GM21360 (cell line): ENCODE measurements at regions not wholly inside any gene's neighbourhood (a gene's known extent, or its start where the extent isn't known, plus 50 kb on each side); places are given as distances from the start of the nearest gene placed in this dataset.

ENCODE experiments used
- ATAC-seq: cut with Tn5 transposase; IDR thresholded peaks from one replicate; pipeline ENCODE4 v1.9.1; 2021; ENCODE audit warnings: mild to moderate bottlenecking, moderate library complexity; ENCODE audit not compliant: unreplicated experiment

DNA sequence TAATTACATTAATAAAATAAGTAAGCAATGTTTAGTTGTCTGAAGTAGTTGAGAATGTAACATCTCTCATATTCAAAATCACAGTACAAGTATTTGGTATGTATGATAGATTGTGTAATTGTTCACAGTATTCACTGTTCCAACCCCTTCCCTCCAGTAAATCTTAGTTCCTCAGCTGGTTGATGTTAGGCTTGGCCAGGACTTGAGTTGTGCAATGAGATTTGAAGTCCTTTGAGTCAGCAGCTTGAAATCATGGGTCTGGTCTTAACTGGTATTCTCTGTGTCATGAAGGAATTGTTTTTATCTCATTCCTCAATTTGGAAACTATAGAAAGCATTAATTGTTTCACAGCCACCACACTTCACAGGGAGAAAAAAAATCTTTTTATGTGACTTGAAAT lies 477.1 kb downstream of the FSCB start:
- no peak for ATAC-seq

DNA sequence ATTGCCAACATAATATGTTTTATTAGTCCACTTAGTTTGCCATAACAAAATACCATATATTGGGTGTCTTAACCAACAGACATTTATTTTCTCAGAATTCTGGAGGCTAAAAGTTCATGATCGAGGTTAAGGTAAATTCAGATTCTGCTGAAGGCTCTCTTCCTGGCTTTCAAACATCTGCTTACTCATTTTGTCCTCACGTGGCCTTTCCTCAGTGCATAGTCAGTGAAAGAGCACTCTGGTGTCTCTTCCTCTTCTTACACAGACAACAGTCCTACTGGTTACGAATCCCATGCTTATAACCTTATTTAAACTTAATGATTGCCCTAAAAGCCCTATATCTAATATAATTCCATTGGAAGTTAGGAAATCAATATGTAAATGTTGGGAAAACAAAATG lies 479.7 kb downstream of the FSCB start:
- peak; percentile 93 for ATAC-seq

DNA sequence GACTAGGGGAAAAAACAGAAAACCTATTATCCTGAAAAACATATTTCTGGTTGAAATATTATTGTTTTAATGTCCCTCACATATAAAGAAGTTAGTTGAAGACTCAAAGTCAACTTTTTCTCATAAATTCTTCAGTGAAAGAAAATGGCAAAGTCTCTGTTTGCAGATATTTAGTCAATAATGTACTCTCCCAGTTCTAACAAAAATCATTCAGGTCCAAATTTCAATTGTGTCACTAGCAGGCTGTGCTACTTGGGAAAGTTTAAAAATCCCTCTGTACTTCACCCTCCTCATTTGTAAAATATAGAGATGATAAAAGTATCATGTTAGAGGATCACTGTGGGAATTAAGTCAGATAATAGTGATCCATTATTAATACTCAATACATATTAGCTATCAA lies 496.5 kb downstream of the FSCB start:
- ATAC-seq, result no peak

DNA sequence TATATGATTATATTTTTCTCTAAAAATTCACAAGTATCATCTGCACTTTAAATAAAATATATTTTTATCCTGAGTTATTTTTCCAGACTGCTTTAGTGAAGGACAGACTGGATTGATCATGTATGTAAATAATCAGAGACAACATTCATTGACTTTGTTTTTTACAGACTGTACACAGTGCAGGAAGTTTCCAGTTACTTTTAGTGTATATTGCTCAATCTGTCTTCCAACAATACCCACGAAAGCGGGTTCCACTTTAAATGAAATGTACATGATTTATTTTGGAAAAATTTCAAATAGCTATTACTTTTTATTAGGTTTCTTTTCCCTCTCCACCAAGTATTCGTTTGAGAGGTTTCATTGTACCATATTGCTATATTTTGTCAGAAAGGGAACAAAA lies 497.0 kb downstream of the FSCB start:
- ATAC-seq, result no peak

DNA sequence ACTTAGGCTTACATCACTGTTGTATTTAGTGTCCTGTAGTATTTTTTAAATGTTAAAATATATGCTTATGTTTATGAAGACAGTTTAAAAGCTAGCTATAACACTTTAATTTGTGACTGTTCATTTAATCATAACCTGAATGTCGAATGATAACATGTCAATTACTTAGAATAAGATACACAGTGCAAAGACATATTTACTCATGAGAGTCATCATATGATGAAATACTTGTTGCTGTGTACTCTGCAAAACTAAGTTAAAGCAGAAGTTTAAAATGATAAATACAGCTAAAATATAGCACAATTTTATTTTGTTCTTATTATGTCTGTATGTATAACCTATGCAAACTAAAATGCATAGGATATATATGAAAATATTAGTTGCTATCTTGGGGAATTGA lies 497.4 kb downstream of the FSCB start:
- ATAC-seq, result no peak

DNA sequence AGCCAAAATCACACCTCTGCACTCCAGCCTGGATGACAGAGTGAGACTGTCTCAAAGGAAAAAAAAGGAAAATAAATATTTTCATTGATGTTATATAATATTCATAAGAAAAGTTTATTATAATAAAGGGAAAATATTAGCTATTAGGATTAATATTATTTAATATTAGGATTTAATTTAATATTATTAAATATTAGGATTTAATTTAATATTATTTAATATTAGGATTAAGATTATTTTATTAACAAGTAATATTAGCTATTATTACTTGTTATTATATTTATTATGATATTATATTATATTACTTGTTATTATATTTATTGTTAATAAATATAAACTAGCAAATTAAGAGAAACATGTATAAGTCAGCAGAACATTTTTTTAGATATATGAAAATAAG lies 518.1 kb downstream of the FSCB start:
- no peak for ATAC-seq

DNA sequence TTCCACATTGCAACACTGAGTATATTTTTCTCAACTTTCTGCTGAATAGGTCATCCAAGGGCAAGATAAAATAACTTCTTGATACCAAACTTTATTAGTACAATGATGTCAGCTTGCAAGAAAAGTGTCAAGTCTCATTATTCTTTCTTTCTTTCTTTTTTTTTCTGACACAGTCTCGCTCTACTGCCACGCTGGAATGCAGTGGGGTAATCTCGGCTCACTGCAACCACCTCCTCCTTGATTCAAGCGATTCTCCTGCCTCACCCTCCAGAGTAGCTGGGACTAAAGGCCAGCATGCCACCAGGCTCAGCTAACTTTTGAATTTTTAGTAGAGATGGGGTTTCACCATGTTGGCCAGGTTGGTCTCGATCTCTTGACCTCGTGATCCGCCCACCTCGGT lies 523.4 kb downstream of the FSCB start:
- no peak for ATAC-seq

DNA sequence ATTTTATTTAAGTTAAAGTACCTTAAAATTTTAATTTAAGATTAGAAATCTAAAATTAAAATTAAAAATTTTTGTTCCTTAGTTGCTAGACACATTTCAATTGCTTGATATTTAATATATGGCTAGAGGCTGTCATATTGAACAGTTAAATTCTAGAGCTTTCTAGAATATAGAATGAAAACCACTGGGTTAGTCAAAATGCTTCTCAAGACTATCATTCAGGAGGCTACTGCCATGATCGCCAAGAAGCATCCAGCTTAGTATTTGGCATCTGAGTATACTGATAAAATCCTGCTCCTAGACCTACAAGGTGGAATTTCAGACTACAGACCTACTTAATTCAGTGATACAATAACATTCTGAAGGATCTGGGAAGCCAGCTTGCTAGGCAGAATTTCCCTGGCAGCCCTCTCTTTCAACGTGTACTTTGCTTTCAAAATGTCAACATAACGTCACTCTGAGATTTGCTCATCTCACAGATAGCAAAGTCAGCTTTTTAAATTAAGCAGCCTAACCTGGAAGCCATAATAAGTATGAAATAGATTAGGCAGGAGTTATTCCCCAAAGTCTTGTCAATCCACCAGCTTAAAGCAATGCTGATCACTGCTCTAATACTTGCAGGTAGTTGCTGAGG lies 525.8 kb downstream of the FSCB start:
- no peak for ATAC-seq

DNA sequence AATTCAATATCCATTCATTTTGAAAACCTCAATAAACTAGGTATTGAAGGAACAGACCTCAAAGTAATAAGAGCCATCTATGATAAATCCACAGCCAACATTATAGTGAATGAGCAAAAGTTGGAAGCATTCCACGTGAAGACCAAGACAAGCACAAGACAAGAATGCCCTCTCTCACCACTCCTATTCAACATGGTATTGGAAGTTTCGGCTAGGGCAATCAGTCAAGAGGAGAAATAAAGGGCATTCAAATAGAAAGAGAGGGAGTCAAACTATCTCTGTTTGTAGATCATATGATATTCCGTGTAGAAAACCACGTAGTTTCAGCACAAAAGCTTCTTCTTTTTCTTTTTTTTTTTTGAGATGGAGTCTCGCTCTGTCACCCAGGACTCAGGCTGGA lies 550.3 kb downstream of the FSCB start:
- ATAC-seq, result no peak

DNA sequence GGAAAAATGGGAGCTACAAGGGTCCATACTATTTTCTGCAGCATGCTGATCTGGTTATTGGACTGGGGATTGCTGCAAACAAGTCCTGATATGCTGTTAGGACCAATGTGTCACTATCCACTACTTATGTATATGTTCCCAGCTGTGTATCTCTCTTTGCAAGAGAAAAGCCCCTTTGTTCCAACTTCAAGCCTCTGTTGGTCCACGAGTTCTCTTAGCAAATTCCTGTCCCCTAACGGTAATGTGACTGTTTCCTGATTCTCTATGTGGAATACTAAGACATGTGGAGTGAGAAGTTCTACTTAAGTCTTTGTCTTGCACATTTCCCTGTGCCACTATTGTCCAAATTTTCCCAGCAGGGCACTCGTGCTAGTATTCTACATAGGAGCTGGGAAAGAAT lies 557.7 kb downstream of the FSCB start:
- no peak for ATAC-seq

DNA sequence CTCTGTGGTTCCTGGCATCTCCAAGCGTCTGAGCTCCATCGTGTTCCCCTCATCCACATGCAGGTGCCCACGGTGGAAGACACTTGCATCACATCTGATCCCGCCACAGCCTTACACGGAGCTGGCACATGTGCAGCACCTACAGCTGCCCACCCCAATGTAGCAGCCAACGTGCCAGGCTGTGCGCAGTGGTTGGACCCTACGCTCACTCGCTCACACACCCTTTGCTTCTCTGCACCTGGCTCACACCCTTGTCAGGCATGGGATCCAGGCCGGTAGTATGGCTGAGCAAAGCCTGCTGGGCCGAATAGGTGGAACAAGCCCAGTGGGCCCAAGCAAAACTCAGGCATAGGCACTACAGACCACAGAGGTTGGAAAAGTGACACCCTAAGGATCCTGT lies 567.2 kb downstream of the FSCB start:
- no peak for ATAC-seq

DNA sequence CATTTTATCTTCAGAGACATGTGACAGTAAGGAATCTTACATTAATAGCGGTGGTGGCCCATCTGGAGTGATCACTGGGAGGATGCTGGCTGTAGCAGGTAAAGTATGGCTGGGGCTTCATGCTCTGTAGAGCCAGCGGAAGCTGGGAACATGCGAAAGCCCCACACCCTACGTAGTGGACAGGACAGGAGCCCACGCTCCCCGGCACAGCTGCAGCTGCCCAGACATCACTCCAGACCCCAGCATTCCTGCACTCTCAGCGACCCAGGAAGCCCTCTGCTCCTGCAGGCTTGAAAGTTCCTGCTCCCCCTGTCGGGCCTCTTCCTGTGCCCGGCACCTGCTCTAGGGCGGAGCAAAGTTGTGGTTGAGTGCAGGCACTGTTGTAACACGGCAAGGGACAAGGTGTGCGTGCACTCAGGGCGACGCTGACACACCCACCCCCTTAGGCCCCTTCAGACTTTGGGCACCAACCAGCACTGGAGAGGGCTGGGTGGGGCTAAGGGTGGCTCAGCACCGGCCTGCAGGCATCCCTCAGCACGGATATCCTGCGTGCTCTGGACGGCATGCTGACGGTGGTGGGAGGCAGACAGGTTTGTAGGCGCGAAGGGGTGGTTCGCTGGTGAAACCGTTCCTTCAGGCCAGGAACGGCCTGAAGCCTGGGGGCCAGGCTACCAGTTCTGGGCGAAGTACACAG lies 568.3 kb downstream of the FSCB start:
- no peak for ATAC-seq

DNA sequence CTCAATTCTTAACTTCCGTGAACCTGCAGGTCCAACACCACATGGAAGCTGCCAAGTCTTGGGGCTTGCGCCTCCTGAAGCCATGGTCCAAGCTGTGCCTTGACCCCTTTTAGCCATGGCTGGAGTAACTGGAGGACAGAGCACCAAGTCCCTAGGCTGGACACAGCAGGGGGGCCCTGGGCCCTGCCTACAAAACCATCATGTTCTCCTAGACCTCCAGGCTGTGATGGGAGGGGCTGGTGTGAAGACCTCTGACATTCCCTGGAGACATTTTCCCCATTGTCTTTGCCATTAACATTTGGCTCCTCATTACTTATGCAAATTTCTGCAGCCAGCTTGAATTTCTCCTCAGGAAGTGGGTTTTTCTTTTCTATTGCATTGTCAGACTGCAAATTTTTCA lies 570.1 kb downstream of the FSCB start:
- ATAC-seq, result no peak

DNA sequence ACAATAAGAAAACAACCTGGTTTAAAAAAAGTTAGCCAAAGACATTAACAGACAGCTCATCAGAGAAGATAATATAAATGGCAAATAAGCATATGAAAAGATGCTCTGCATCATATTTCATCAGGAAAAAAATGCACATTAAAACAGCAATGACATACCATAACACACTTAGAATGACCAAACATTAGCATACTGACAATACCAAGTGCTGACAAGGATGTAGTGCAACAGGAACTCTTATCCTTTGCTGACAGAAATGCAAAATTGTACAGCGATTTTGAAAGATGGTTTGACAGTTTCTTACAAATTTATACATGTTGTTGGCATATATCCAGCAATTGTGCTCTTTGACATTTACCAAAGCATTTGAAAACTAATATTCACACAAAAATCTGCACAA lies 573.0 kb downstream of the FSCB start:
- no peak for ATAC-seq

DNA sequence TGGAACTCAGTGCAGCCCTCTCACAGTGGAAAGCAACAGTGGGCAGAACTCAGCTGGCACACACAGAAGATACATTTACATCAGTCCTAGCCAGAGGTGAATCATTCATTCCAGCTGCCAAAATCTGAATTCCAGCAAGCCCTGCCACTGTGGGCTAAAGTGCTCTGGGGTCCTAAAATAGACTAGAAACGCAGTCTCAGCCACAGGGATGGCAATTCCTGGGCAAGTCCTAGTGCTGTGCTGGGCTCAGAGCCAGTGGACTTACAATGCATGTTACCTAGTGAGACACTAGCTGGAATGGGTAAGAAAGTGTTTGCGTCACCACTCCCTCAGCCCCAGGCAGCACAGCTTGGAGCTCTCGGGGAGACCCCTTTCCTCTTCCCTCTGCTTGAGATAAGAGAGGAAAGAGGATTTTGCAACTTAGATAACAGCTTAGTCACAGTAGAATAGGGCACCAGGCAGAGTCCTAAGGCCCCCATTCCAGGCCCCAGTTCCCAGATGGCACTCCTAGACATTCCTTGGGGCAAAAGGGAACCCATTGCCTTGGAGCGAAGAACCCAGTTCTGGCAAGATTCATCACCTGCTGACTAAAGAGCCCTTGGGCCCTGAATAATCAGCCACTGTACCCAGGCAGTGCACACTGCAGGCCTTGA lies 592.9 kb downstream of the FSCB start:
- no peak for ATAC-seq

DNA sequence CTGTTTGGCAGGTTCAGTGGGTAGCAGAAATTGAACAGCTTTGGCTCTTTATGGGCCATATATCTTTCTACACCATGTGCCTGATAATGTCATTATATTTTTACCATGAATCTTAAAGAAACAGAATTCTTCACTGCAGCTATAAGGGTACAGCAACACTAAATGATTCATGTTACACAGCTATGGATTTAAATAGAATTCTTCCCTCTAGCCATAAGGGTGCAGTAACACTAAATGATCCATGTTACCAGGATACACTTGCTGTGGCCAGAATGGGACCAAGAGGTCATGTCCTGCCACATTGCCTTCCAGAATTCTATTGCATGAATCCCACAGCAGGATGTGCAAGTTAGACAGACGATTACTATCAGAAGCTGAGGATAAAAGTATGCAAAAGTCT lies 603.9 kb downstream of the FSCB start:
- no peak for ATAC-seq

DNA sequence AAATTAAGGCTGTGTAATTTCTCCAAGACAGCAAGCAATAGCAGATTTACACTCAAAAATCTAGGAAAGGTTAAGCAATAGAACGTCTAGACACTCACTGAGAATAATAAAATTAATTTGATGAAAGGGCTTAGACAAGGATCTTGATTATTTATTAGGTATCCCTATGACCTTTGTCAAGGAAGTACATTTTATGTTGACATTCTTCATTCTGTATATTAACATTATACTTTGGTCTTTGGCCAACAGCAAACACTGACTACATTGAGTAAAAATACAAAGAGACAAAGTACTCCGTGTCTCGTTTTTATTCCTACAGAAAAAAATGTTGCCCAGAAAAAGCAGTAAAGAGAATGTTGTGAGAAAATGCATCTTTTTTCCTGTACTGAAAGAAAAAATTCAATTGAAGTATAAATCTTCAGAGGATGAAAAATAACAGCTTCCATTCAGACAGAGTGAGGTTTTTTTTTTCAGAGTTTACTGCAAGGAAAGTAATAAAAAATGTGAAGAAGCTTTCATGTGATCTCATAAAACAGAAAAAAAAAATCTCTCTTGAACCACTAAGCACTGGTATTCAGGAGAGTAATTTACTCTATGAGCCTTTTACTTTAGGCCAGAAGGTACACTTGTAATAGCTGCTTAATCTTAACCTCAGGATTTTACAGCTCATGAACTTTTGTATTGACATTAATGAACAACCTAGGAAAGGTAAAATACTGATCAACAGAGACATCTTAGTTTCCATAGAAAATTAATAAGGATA lies 605.0 kb downstream of the FSCB start:
- ATAC-seq, result no peak

DNA sequence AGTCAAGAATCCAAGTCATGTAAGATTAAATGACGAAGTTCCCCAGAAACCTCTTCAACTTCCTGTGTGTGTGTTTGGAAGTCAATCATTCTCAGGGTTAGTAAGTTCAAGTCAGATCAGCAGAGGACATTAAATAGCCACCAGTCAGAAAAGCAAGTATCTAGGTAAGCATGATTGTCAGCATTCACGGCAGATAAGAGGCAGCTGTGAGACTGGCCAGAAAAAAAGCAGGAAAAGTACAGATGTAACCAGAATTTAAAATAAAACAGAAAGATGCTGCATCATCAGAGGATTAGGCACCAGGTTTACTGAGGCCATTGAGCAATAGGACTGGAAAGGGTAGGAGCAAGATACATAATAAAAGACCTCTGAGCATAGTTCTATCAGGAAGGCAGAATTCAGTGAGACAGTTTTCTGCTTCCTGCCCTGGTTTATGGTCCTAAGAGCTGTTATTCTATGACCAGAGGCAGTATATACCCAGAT lies 606.9 kb downstream of the FSCB start:
- ATAC-seq, result no peak

DNA sequence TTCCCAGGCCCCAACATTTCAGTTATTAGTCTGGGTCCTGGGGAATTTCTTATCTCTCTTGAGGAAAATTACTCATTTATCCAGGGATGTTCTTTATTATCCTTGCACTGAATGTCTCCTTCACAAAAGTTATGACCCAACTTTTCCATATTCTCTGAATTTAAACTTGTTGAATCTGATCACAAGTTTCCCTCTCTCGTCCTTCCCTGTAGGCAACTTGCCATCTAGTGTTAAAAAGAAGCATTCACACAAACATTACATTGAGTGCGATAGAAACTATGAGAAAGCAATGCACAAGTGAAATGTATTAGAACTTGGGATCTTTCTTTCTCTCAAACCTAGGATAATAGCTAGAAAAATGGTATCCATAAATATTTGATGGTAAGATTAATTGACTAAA lies 608.4 kb downstream of the FSCB start:
- ATAC-seq, result no peak

DNA sequence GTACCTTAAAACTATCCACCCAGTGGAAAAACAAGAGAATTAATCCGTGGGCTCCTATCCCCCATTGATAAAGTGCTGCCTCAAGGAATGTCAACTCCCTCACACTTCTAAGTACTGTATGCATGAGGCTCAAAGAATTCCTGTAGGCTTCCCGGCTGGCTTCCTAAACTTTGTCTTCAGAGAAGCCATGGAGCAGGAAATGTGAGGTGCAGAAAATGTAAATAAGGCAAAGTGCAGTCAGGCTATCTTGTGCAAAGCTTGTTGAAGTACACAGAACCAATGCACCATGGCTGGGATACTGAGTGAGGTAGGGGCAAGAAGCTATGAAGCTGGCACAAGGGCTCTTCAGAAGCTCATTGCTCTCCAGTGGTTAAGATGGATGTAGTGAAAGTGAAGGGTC lies 611.0 kb downstream of the FSCB start:
- ATAC-seq, result no peak

DNA sequence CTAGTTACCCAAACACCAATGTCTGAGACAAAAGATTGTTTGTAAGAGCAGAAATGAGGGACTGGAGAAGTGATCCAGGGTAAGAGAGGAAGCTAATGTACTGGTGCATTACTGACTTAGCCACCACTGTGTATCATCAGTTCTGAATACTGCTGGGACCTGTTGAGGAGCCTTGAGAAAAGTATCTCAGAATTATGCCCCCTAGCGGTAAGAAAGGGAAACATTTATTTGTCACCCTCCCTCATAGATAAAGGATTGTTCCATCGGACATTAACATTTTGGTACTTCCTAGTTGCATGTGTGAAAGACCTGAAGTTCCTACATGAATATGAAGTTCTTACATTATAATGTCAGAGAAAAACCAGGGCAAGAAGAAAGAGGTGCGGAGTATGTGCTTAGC lies 612.5 kb downstream of the FSCB start:
- ATAC-seq, result peak; percentile 49

DNA sequence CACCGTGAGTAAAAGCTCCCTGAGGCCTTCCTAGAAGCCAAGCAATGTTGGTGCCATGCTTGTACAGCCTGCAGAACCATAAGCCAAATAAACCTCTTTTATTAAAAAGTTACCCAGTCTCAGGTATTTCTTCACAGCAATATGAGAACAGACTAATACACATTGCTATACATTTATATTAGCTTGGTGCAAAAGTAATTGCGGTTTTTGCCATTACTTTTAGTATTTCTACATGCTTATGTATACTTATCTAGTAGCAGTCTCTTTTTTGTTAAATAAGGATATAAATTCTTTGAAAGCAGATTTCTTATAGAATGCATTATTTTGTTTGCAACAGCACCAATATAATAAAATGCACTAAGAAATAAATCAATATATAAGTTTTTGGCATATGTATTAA lies 619.6 kb downstream of the FSCB start:
- no peak for ATAC-seq
